ENCODE measurements at regions not wholly inside any gene's neighbourhood (a gene's known extent, or its start where the extent isn't known, plus 50 kb on each side); places are given as distances from the start of the nearest gene placed in this dataset.

DNA sequence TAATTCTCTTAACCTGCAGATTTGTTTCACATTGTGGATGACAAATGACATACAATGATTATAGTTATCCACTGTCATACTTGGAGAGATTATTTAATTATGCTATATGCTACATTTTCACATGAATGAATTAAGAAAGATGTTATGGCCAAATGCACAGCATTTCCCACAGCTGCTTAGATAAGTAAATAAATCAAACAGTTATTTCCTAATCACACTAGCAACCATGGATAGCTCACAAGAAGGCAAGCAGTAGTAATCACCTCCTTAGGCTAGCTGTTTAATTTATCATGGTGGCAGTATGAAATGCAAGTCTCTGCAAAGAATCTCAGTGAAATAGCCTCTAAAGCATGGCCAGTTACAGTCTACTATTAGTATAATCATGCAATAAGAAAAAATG is 1581.5 kb downstream of the NCAM2 start:
- TF ChIP-seq SUZ12 (IDR thresholded peaks at IDR 0.05; ENCODE audit: extremely low read depth, insufficient read depth, insufficient read length) (no peak), YY1 (IDR thresholded peaks at IDR 0.05; ENCODE audit: insufficient read depth, insufficient read length) (no peak)

All from NT2/D1 (cell line).